Mammary epithelial cell (primary cell): ENCODE measurements at regions not wholly inside any gene's neighbourhood (a gene's known extent, or its start where the extent isn't known, plus 50 kb on each side); places are given as distances from the start of the nearest gene placed in this dataset.

ENCODE experiments used
- EZH2 ChIP-seq: IDR thresholded peaks from 2 replicates; pipeline ENCODE4 v1.6.1; 2012; ENCODE audit warnings: low read length, inconsistent platforms, borderline replicate concordance
- TF ChIP-seq, protein P1 (sequence below), 2 donors: IDR thresholded peaks in 1 of 2; conservative IDR thresholded peaks in 1 of 2; 2 replicates each; pipeline ENCODE4 v1.5.1; 2011 to 2012; ENCODE audit warnings: inconsistent platforms in 2 of 2, low read length in 2 of 2, mild to moderate bottlenecking in 2 of 2, control low read depth in 1 of 2, low read depth in 1 of 2; ENCODE audit not compliant: insufficient read depth in 1 of 2; ENCODE audit errors: extremely low read depth in 1 of 2

DNA sequence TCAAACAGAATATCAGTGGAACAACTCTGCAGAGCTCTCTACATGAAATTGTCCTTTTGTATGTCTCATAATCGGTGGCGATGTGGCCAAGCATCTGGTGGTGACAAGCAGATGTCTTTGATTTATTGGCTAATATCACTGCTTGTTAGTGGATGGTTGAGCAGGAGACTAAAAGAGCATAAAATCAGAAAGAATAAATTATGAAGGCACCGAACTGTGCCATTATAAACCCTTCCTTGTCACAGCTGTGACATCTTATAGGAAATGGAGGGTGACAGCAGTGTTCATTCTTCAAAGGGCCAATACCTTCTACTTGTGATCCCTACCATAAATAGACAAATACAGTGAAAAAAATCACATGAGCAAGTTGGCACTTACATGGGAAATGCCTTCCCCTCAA, 1404.3 kb downstream of the MAT2B start:
- TF ChIP-seq, protein P1, sequence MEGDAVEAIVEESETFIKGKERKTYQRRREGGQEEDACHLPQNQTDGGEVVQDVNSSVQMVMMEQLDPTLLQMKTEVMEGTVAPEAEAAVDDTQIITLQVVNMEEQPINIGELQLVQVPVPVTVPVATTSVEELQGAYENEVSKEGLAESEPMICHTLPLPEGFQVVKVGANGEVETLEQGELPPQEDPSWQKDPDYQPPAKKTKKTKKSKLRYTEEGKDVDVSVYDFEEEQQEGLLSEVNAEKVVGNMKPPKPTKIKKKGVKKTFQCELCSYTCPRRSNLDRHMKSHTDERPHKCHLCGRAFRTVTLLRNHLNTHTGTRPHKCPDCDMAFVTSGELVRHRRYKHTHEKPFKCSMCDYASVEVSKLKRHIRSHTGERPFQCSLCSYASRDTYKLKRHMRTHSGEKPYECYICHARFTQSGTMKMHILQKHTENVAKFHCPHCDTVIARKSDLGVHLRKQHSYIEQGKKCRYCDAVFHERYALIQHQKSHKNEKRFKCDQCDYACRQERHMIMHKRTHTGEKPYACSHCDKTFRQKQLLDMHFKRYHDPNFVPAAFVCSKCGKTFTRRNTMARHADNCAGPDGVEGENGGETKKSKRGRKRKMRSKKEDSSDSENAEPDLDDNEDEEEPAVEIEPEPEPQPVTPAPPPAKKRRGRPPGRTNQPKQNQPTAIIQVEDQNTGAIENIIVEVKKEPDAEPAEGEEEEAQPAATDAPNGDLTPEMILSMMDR (conservative IDR thresholded peaks at IDR 0.05 in 1 of 2, IDR thresholded peaks at IDR 0.05 in 1 of 2; ENCODE audit: extremely low read depth in 1 of 2, insufficient read depth in 1 of 2, low read depth in 1 of 2, low read length in 2 of 2) = no peak
- TF ChIP-seq EZH2 = no peak
